GM19324 (cell line): ENCODE measurements at regions not wholly inside any gene's neighbourhood (a gene's known extent, or its start where the extent isn't known, plus 50 kb on each side); places are given as distances from the start of the nearest gene placed in this dataset.

Experiments
- ATAC-seq: cut with Tn5 transposase; IDR thresholded peaks from one replicate; pipeline ENCODE4 v1.9.1; 2021; ENCODE audit warnings: mild to moderate bottlenecking, moderate library complexity; ENCODE audit not compliant: unreplicated experiment, low FRiP score

GRCh38 chr15:70160803-70161565 is 63.3 kb upstream of the TLE3 start:
- no peak for ATAC-seq

GRCh38 chr15:70160267-70160666 is 62.5 kb upstream of the TLE3 start:
- no peak for ATAC-seq

GRCh38 chr15:70159713-70160009 is 61.9 kb upstream of the TLE3 start:
- no peak for ATAC-seq

GRCh38 chr15:70159001-70159712 is 61.4 kb upstream of the TLE3 start:
- no peak for ATAC-seq

- ATAC-seq = no peak
Observed at GRCh38 chr15:70158309-70159000, 60.7 kb upstream of the TLE3 start.

GRCh38 chr15:70156671-70157271 is 59.1 kb upstream of the TLE3 start:
- no peak for ATAC-seq

- no peak for ATAC-seq
Observed at GRCh38 chr15:70154718-70155347, 57.1 kb upstream of the TLE3 start.

GRCh38 chr15:70153921-70154717 is 56.4 kb upstream of the TLE3 start:
- ATAC-seq = no peak

- ATAC-seq = no peak
Observed at GRCh38 chr15:70152070-70152480, 54.4 kb upstream of the TLE3 start.

- no peak for ATAC-seq
Observed at GRCh38 chr15:70151462-70151861, 53.7 kb upstream of the TLE3 start.

- ATAC-seq = no peak
Observed at GRCh38 chr15:70151003-70151402, 53.3 kb upstream of the TLE3 start.

- no peak for ATAC-seq
Observed at GRCh38 chr15:70150405-70150747, 52.7 kb upstream of the TLE3 start.

- ATAC-seq = no peak
Observed at GRCh38 chr15:70149667-70150404, 52.1 kb upstream of the TLE3 start.

GRCh38 chr15:70147778-70148177 is 50.1 kb upstream of the TLE3 start:
- ATAC-seq = no peak
